Natural killer cell (primary cell): ENCODE measurements at regions not wholly inside any gene's neighbourhood (a gene's known extent, or its start where the extent isn't known, plus 50 kb on each side); places are given as distances from the start of the nearest gene placed in this dataset.

Experiments used
- ATAC-seq, 3 donors: fragments of 150-1000 bp in 2 of 3; fragments of 200-7000 bp in 1 of 3; cut with Tn5 transposase; 1 replicate in 1 of 3; 2 replicates in 2 of 3; pipeline ENCODE4 v1.10.0; 2021; ENCODE audit warnings: mild to moderate bottlenecking in 2 of 3, moderate library complexity in 2 of 3
- DNase-seq, 2 donors: peaks; one replicate each; pipeline versions ENCODE4 v3.0.0 to v3.0.0-alpha.2; 2013 to 2021; ENCODE audit warnings: mixed read lengths in 1 of 2
- H3K27ac ChIP-seq: one replicate; pipeline ENCODE4 v1.5.1; 2013; ENCODE audit warnings: mild to moderate bottlenecking, low read length
- H3K27me3 ChIP-seq: one replicate; pipeline ENCODE4 v1.6.1; 2013; ENCODE audit warnings: low read length; ENCODE audit not compliant: control insufficient read depth, insufficient read depth
- H3K36me3 ChIP-seq: one replicate; pipeline ENCODE4 v1.6.1; 2013; ENCODE audit warnings: low read length; ENCODE audit not compliant: control insufficient read depth, insufficient read depth
- H3K4me1 ChIP-seq: one replicate; pipeline ENCODE4 v1.6.1; 2013; ENCODE audit warnings: low read length; ENCODE audit not compliant: control insufficient read depth, insufficient read depth
- H3K4me3 ChIP-seq: one replicate; pipeline ENCODE4 v1.5.1; 2013; ENCODE audit warnings: low read length
- H3K9me3 ChIP-seq: one replicate; pipeline ENCODE4 v1.6.1; 2013; ENCODE audit warnings: low read length; ENCODE audit not compliant: control insufficient read depth, insufficient read depth
- H3K27ac Mint-ChIP-seq, 2 donors: one replicate each; pipeline ENCODE4 v1.8.0; 2022; ENCODE audit warnings: mild to moderate bottlenecking in 2 of 2, mixed read lengths in 2 of 2, moderate library complexity in 1 of 2
- H3K27me3 Mint-ChIP-seq, 2 donors: one replicate each; pipeline ENCODE4 v1.8.0; 2022; ENCODE audit warnings: low read depth in 2 of 2, mixed read lengths in 2 of 2
- H3K36me3 Mint-ChIP-seq: one replicate; pipeline ENCODE4 v1.8.0; 2022; ENCODE audit warnings: mixed read lengths
- H3K4me1 Mint-ChIP-seq, 2 donors: one replicate each; pipeline ENCODE4 v1.8.0; 2022; ENCODE audit warnings: mixed read lengths in 2 of 2
- H3K4me3 Mint-ChIP-seq: one replicate; pipeline ENCODE4 v1.8.0; 2022; ENCODE audit warnings: mild to moderate bottlenecking, moderate library complexity, mixed read lengths
- H3K9me3 Mint-ChIP-seq, 2 donors: one replicate each; pipeline ENCODE4 v1.8.0; 2022; ENCODE audit warnings: mixed read lengths in 2 of 2
- CTCF ChIP-seq: fragments of 200-600 bp; IDR thresholded peaks from one replicate; pipeline ENCODE4 v1.8.0; 2022; ENCODE audit warnings: antibody characterized with exemption
- WGBS: methylation state at CpG from one replicate; pipeline ENCODE4 v1.1.7; 2013; ENCODE audit warnings: missing lambda C conversion rate; ENCODE audit not compliant: insufficient coverage; 5-methylcytosine and 5-hydroxymethylcytosine counted together
- intact Hi-C: fragments of 100-400 bp; cut with micrococcal nuclease; formaldehyde crosslinking; loops from one replicate; pipeline ENCODE4 v1.14.2; 2022

DNA sequence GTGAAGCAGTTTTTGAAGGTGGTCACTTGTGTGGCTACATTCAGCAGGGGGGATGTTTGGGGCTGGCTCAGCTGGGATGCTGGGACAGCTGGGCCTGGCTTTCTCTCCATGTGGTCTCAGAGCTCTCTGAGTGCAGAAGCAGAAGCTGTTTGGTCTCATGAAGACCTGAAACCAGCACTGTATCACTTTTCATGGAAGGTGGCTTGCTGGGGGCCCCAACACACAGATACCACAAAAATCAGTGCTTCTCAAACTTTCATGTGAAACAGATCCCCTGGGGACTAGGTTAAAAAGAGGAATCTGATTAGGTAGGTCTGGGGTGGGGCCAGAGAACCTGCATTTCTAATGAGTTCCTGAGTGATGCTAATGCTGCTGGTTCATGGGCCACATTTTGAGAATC lies 347.3 kb downstream of the DHX35 start:
- no peaks in the 10 kb centered on the region for H3K27me3 Mint-ChIP-seq
- no peak overlapping the region for H3K27ac Mint-ChIP-seq
- DNase-seq, result no peak

GRCh38 chr20:39302312-39302711 lies 340.2 kb downstream of the DHX35 start:
- Histone ChIP-seq H3K27me3 (no peaks in the 10 kb centered on the region), H3K4me3 (no peak overlapping the region), H3K36me3 (no peaks in the 10 kb centered on the region), H3K4me1 (no peaks in the 10 kb centered on the region), H3K27ac (no peak overlapping the region), H3K9me3 (no peaks in the 10 kb centered on the region)
- no peaks in the 10 kb centered on the region for H3K36me3 Mint-ChIP-seq
- intact Hi-C loops, result no loop called here
- H3K4me1 Mint-ChIP-seq, result no peaks in the 10 kb centered on the region
- TF ChIP-seq CTCF, result no peak
- H3K9me3 Mint-ChIP-seq, result no peaks in the 10 kb centered on the region
- no peaks in the 10 kb centered on the region for H3K27me3 Mint-ChIP-seq
- no peak overlapping the region for H3K27ac Mint-ChIP-seq
- WGBS, result 68% methylated on average over 4 of the region's 4 CpGs
- DNase-seq (no peak), ATAC-seq (no peak)
- no peak overlapping the region for H3K4me3 Mint-ChIP-seq

More for the DNA sequence above, 347.3 kb downstream of the DHX35 start:
- Histone ChIP-seq H3K4me3 (no peak overlapping the region), H3K4me1 (no peaks in the 10 kb centered on the region), H3K9me3 (no peaks in the 10 kb centered on the region), H3K36me3 (no peaks in the 10 kb centered on the region), H3K27me3 (no peaks in the 10 kb centered on the region), H3K27ac (no peak overlapping the region)
- Mint-ChIP-seq H3K9me3 (peaks cover 0 to 3% of the 10 kb centered on the region in 2 donors), H3K4me3 (no peak overlapping the region), H3K36me3 (no peaks in the 10 kb centered on the region), H3K4me1 (no peaks in the 10 kb centered on the region)
- ATAC-seq, result no peak
- TF ChIP-seq CTCF, result no peak
- intact Hi-C loops, result no loop called here

DNA sequence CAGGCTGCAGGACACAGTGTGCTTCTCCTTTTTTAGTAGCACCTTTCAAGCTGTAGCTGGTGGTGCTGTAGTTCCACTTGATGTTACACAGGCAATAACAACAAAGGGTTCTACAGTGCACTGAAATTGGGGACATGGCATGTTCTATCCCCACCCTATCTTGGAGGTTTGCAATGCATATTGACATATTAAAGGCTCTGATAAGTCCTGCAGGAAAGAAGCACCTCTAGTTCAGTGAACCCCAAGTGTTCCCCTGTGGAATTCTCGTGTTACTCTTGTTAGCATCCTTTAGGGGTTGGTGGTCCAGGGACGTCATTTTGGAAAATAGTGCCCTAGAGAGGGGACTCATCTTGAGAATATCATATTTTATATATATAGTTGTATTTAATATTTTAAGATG lies 337.6 kb downstream of the DHX35 start:
- intact Hi-C loops, result no loop called here
- WGBS, result 90% methylated on average over 1 of the region's 2 CpGs
- H3K27ac Mint-ChIP-seq, result no peak overlapping the region

More for the DNA sequence above, 337.6 kb downstream of the DHX35 start:
- Mint-ChIP-seq H3K36me3 (no peaks in the 10 kb centered on the region), H3K9me3 (no peaks in the 10 kb centered on the region), H3K4me1 (no peaks in the 10 kb centered on the region), H3K27me3 (no peaks in the 10 kb centered on the region), H3K4me3 (no peak overlapping the region)
- TF ChIP-seq CTCF, result no peak
- no peak for DNase-seq
- no peak overlapping the region for H3K4me3 ChIP-seq
- no peaks in the 10 kb centered on the region for H3K9me3 ChIP-seq
- no peaks in the 10 kb centered on the region for H3K36me3 ChIP-seq
- H3K27me3 ChIP-seq, result no peaks in the 10 kb centered on the region
- no peaks in the 10 kb centered on the region for H3K4me1 ChIP-seq
- no peak overlapping the region for H3K27ac ChIP-seq
- no peak for ATAC-seq
